ENCODE measurements at regions not wholly inside any gene's neighbourhood (a gene's known extent, or its start where the extent isn't known, plus 50 kb on each side); places are given as distances from the start of the nearest gene placed in this dataset.
A peak's percentile ranks its signal among the peaks of the same experiment; 100 is the strongest.
"Not testable (repeated sequence)": the region's sequence is repeated elsewhere in the genome, so short reads cannot be mapped to it uniquely, and the experiment has no call there.

DNA sequence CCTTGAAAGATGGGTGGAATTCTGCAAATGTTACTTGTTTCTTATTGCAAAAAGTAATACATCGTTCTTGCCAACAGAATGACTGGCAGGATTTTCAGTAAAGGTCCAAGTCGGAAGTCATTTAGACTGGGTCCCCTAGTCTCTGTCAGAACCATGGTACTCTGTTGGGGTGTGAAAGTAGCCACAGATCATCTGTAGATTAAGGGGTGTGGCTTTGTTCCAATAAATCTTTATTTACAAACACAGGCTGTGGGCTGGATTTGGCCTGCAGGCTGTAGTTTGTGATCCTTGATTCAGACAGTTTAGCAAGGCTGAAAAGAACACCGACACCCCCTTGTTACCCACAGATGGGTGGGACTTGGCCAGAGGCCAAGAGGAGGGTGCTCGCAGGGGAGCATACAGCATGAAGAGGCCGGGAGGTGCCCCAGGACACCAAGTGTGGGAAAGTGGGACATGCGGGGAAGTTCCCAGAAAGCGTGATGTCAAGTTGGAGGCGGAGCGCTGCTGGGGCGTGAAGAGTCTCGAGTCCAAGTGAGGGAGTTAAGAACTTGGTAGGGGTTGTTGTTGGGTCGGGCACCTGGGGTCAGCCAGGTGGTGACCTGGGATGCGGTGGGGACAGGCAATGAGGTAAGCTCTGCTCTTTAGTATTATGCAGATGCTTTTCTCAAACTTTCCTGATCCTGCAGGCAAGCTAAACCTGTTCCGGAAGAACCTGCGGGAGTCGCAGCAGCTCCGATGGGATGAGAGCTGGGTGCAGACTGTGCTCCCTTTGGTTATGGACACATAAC lies 175.7 kb downstream of the ADRA2C start:
- DNase-seq; H3K4me3 ChIP-seq; H3K9ac ChIP-seq; H3K27ac ChIP-seq; H3K36me3 ChIP-seq (ENCODE audit: low read depth); H3K79me2 ChIP-seq (ENCODE audit: insufficient read depth); H3K9me2 ChIP-seq (ENCODE audit: insufficient read depth); H4K20me1 ChIP-seq (ENCODE audit: insufficient read depth); in situ Hi-C loops (cut with MboI); H3K27me3 ChIP-seq (replicated peaks; ENCODE audit: insufficient read depth); H3K4me1 ChIP-seq (ENCODE audit: insufficient read depth); H3K9me3 ChIP-seq (ENCODE audit: low read depth); H3F3A ChIP-seq (ENCODE audit: insufficient read depth); H2AFZ ChIP-seq; H3K4me2 ChIP-seq (ENCODE audit: unreplicated experiment): not testable (repeated sequence)
- 59 to 61% methylated on average over 12 to 13 of the region's 17 CpGs for WGBS, 2 experiments (ENCODE audit: low coverage in 1 of 2, low lambda C conversion rate in 2 of 2, missing lambda C conversion rate in 2 of 2)

DNA sequence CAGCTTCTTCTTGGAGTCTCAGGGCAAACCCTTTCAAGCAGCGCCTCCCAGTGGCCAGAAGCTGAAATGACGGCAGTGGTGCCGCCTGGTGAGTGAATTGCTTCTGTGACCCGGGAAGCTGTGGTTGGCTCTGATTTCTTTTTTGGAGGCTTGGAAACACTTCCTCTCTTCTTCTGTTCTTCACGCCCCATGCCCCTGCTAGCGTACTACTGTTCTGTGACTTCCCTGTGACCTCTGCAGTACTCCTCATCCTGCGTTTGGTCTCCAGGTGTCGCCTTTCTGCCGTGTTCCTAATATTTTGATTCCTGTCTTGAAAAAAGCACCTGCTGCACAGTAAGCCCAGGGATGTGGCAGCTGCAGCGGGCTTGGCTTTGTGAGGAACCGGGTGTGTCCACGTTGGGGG lies 176.4 kb downstream of the ADRA2C start:
- H3K4me1 ChIP-seq (ENCODE audit: insufficient read depth); H3F3A ChIP-seq (ENCODE audit: insufficient read depth); H3K36me3 ChIP-seq (ENCODE audit: low read depth); H3K4me3 ChIP-seq; H2AFZ ChIP-seq; H3K9me3 ChIP-seq (ENCODE audit: low read depth); H3K27me3 ChIP-seq (replicated peaks; ENCODE audit: insufficient read depth); in situ Hi-C loops (cut with MboI); H3K79me2 ChIP-seq (ENCODE audit: insufficient read depth); H3K9me2 ChIP-seq (ENCODE audit: insufficient read depth); H3K27ac ChIP-seq; H4K20me1 ChIP-seq (ENCODE audit: insufficient read depth); H3K9ac ChIP-seq: not testable (repeated sequence)
- peak overlapping the region; percentile 39 for H3K4me2 ChIP-seq (ENCODE audit: unreplicated experiment)
- WGBS, 2 experiments (ENCODE audit: low coverage in 1 of 2, low lambda C conversion rate in 2 of 2, missing lambda C conversion rate in 2 of 2), result 4 to 5% methylated on average over 12 of the region's 12 CpGs
- peak; percentile 42 for DNase-seq

DNA sequence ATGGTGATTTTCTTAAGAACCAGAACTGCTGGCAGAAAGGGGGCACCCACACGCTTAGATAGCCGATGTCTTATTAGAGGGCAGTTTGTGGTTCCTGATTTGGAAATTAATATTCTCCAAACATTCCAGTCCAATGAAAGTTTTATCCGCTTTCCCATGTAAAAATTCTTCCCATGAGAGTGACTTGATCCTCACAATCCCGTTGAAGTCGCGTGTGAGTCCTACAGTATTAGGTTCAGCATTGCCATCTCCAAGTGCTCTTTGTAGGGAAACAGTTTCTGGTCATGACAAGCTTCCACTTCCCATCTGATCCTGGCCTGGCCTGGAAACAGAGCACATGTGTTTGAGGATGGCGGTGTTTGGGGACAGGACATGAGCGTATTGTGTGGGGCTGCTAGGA lies 176.9 kb downstream of the ADRA2C start:
- H3K4me1 ChIP-seq (ENCODE audit: insufficient read depth); H4K20me1 ChIP-seq (ENCODE audit: insufficient read depth); H3K36me3 ChIP-seq (ENCODE audit: low read depth); H3K4me3 ChIP-seq; H3K4me2 ChIP-seq (ENCODE audit: unreplicated experiment); H3F3A ChIP-seq (ENCODE audit: insufficient read depth); H3K27me3 ChIP-seq (replicated peaks; ENCODE audit: insufficient read depth); in situ Hi-C loops (cut with MboI); H3K9me3 ChIP-seq (ENCODE audit: low read depth); H3K9ac ChIP-seq; H3K79me2 ChIP-seq (ENCODE audit: insufficient read depth); H3K27ac ChIP-seq; H3K9me2 ChIP-seq (ENCODE audit: insufficient read depth); H2AFZ ChIP-seq: not testable (repeated sequence)
- DNase-seq, result peak; percentile 19
- 37 to 50% methylated on average over 6 to 8 of the region's 8 CpGs for WGBS, 2 experiments (ENCODE audit: low coverage in 1 of 2, low lambda C conversion rate in 2 of 2, missing lambda C conversion rate in 2 of 2)

DNA sequence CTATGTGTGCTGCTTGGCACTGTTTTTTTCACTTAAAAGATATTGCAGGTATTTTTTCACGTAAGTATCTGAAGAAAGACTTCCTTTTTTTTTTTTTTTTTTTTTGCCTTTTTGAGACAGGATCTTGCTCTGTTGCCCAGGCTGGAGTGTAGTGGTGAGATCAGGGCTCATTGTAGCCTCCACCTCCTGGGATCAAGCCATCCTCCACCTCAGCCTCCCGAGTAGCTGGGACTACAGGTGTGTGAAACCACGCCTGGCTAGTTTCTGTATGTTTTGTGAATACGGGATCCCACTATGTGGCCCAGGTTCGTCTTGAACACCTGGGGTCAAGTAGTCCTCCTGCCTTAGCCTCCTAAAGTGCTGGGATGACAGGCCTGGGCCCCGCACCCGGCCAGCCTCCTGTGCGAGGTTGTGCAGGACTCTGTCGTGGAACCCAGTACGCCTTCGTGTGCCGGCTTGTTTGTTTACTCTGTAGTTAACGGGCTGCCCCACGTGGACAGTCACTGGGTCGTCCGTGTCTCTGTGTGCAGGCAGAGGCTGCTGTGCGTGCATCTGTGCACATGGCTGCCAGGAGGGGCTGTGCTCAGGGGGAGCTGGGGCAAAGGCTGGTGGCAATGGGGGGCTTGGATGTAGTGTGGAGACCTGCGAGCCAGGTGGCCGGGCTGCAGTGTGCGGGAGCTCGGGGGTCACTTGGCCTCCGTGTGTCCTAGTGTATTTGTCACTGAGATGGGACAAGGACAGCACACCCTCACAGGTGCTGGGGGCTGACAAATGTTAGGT lies 179.5 kb downstream of the ADRA2C start:
- 94 to 95% methylated on average over 21 to 22 of the region's 22 CpGs for WGBS, 2 experiments (ENCODE audit: low coverage in 1 of 2, low lambda C conversion rate in 2 of 2, missing lambda C conversion rate in 2 of 2)
- no peaks in the 10 kb centered on the region for H3K27me3 ChIP-seq (replicated peaks; ENCODE audit: insufficient read depth)
- peaks cover 6% of the 10 kb centered on the region; the same call in 1 of the 2 replicates for H3F3A ChIP-seq (ENCODE audit: insufficient read depth)
- no peaks in the 10 kb centered on the region for H3K9me2 ChIP-seq (ENCODE audit: insufficient read depth)
- H3K27ac ChIP-seq, result no peak overlapping the region
- DNase-seq, result no peak
- in situ Hi-C loops (cut with MboI), result no loop called here
- H3K4me1 ChIP-seq (ENCODE audit: insufficient read depth), result peaks cover 3% of the 10 kb centered on the region; the same call in 1 of the 2 replicates
- H3K79me2 ChIP-seq (ENCODE audit: insufficient read depth), result no peaks in the 10 kb centered on the region
- H3K4me3 ChIP-seq, result no peak overlapping the region
- H2AFZ ChIP-seq, result no peak overlapping the region
- no peaks in the 10 kb centered on the region for H3K9me3 ChIP-seq (ENCODE audit: low read depth)
- no peaks in the 10 kb centered on the region for H4K20me1 ChIP-seq (ENCODE audit: insufficient read depth)
- no peak for TF ChIP-seq EZH2phosphoT487 (IDR thresholded peaks at IDR 0.05; ENCODE audit: insufficient read depth, low read depth)
- TF ChIP-seq EZH2 (IDR thresholded peaks at IDR 0.05; ENCODE audit: insufficient read depth, poor library complexity, severe bottlenecking), result no peak
- H3K4me2 ChIP-seq (ENCODE audit: unreplicated experiment), result no peak overlapping the region
- no peaks in the 10 kb centered on the region for H3K36me3 ChIP-seq (ENCODE audit: low read depth)
- no peak overlapping the region for H3K9ac ChIP-seq

DNA sequence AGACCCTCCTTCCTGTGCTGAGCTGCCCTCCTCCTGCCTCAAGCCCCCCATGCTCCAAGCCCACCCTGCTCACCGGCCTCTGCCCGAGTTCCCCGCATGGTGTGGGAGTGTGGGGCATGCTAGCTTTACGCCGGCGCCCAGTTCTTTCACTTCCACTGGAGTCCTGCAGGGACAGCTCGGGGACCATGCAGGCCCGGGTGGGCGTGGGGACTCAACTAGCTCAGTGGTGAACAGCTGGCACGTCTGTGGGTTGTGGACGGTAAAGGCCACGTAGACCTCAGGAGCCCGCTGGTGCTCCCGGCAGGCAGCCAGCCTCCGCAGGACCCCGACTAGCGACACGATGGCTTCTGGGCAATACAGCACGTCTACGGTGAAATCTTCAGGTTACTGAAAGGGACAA lies 180.4 kb downstream of the ADRA2C start:
- H3K4me2 ChIP-seq (ENCODE audit: unreplicated experiment); in situ Hi-C loops (cut with MboI); H3K79me2 ChIP-seq (ENCODE audit: insufficient read depth); H3K27me3 ChIP-seq (replicated peaks; ENCODE audit: insufficient read depth); H3K4me3 ChIP-seq; H3K9me2 ChIP-seq (ENCODE audit: insufficient read depth); DNase-seq; H4K20me1 ChIP-seq (ENCODE audit: insufficient read depth); H3K36me3 ChIP-seq (ENCODE audit: low read depth); H2AFZ ChIP-seq; H3K9me3 ChIP-seq (ENCODE audit: low read depth); H3F3A ChIP-seq (ENCODE audit: insufficient read depth); H3K27ac ChIP-seq; H3K4me1 ChIP-seq (ENCODE audit: insufficient read depth); H3K9ac ChIP-seq: not testable (repeated sequence)
- WGBS, 2 experiments (ENCODE audit: low coverage in 1 of 2, low lambda C conversion rate in 2 of 2, missing lambda C conversion rate in 2 of 2), result 93 to 96% methylated on average over 13 to 20 of the region's 20 CpGs

DNA sequence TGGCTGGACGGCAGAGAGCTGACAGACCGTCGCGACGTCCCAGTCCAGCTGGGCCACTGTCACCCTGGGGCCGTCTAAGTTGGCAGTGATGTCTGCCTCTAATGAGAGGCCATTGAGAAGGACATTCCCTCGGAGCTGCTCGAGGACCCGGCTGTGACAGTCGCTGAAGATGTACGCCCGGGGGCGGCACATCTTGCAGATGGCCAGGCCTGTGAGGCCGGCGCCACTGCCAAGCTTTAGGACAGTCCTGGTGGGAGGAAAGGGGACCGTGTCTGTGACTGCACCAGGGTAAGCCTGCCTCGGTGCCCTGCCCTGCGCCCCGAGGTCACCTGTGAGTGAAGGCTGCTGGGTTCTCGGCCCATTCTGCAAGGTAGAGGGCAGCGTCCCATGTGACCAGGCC lies 181.6 kb downstream of the ADRA2C start:
- H3F3A ChIP-seq (ENCODE audit: insufficient read depth); H3K27me3 ChIP-seq (replicated peaks; ENCODE audit: insufficient read depth); H3K9me2 ChIP-seq (ENCODE audit: insufficient read depth); H4K20me1 ChIP-seq (ENCODE audit: insufficient read depth); H3K9me3 ChIP-seq (ENCODE audit: low read depth); H2AFZ ChIP-seq; in situ Hi-C loops (cut with MboI); H3K4me3 ChIP-seq; H3K79me2 ChIP-seq (ENCODE audit: insufficient read depth); DNase-seq; H3K4me2 ChIP-seq (ENCODE audit: unreplicated experiment); H3K9ac ChIP-seq; H3K27ac ChIP-seq; H3K36me3 ChIP-seq (ENCODE audit: low read depth); H3K4me1 ChIP-seq (ENCODE audit: insufficient read depth): not testable (repeated sequence)
- WGBS, 2 experiments (ENCODE audit: low coverage in 1 of 2, low lambda C conversion rate in 2 of 2, missing lambda C conversion rate in 2 of 2), result 90 to 94% methylated on average over 21 of the region's 21 CpGs

DNA sequence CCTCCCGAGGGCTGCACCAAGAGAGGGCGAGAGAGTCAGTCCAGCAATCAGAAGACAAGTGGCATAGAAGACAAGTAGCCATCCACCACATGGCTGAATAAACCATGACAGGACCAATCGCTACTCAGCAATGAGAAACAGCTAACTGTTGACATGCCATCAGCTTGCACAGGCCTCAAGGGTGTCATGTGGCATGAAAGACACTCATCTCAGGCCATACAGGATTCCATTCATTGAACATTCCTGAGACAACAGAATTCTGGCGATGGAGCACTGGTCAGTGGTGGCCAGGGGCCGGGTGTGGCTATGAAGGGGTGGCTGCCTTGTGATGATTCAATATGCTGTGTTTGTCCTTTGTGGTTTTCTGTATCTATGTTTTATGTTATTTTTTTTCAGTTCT lies 182.0 kb downstream of the ADRA2C start:
- H3K27me3 ChIP-seq (replicated peaks; ENCODE audit: insufficient read depth); H4K20me1 ChIP-seq (ENCODE audit: insufficient read depth); H3K9ac ChIP-seq; H3K4me1 ChIP-seq (ENCODE audit: insufficient read depth); H3F3A ChIP-seq (ENCODE audit: insufficient read depth); H2AFZ ChIP-seq; in situ Hi-C loops (cut with MboI); H3K36me3 ChIP-seq (ENCODE audit: low read depth); H3K27ac ChIP-seq; H3K79me2 ChIP-seq (ENCODE audit: insufficient read depth); H3K9me3 ChIP-seq (ENCODE audit: low read depth); H3K4me3 ChIP-seq; H3K4me2 ChIP-seq (ENCODE audit: unreplicated experiment); H3K9me2 ChIP-seq (ENCODE audit: insufficient read depth): not testable (repeated sequence)
- 49 to 54% methylated on average over 5 of the region's 5 CpGs for WGBS, 2 experiments (ENCODE audit: low coverage in 1 of 2, low lambda C conversion rate in 2 of 2, missing lambda C conversion rate in 2 of 2)
- peak; percentile 62 for DNase-seq

Data from GM23248 (cell line).